ENCODE measurements at regions not wholly inside any gene's neighbourhood (a gene's known extent, or its start where the extent isn't known, plus 50 kb on each side); places are given as distances from the start of the nearest gene placed in this dataset.
"Not testable (repeated sequence)": the region's sequence is repeated elsewhere in the genome, so short reads cannot be mapped to it uniquely, and the experiment has no call there.

- no peak for DNase-seq (ENCODE audit: low read depth)
These were observed 283.8 kb downstream of the GATA3 start for GRCh38 chr10:8338177-8338766.

DNA sequence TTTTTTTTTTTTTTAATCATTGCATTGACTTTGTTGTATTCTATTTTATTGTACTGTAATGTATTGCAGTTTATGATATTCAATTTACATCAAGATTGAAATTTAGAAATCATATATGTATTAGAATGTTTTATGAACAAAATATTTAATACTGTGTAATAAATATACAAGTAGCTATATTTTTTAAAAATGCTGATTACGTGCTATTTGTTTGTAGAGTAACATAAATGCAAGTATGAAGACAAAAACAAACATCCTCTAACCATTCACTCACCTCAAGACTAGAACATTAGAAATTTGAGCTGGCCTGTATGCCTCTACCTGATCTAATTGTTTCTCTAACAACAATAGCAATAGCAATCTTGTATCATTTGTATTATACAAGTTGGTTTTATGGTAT, 290.3 kb downstream of the GATA3 start:
- DNase-seq (ENCODE audit: low read depth): no peak

- DNase-seq (ENCODE audit: low read depth): no peak
These were observed 292.4 kb downstream of the GATA3 start for GRCh38 chr10:8346861-8347260.

- DNase-seq (ENCODE audit: low read depth): not testable (repeated sequence)
These were observed 293.1 kb downstream of the GATA3 start for GRCh38 chr10:8347614-8348013.

GRCh38 chr10:8349610-8350249, 295.2 kb downstream of the GATA3 start:
- no peak for DNase-seq (ENCODE audit: low read depth)

GRCh38 chr10:8350250-8350967, 295.9 kb downstream of the GATA3 start:
- no peak for DNase-seq (ENCODE audit: low read depth)

GRCh38 chr10:8352171-8353075, 297.9 kb downstream of the GATA3 start:
- no peak for DNase-seq (ENCODE audit: low read depth)

DNA sequence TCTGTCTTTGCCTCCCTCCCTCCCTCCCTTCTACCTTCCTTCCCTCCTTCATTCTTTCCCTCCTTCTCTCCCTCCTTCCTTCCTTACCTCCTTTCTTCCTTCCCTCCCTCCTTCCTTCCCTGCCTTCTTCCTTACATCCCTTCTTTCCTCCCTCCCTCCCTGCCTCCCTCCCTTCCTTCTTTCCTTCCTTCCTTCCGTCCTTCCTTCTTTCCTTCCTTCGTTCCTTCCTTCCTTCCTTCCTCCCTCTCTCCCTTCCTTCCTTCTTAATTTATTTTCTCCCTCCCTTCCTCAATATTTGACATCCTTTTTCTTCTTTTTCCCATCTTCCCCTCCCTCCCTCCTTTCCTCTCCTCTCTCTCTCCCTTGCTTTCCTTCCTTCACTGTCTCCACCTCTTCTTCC, 301.8 kb downstream of the GATA3 start:
- no peak for DNase-seq (ENCODE audit: low read depth)

DNA sequence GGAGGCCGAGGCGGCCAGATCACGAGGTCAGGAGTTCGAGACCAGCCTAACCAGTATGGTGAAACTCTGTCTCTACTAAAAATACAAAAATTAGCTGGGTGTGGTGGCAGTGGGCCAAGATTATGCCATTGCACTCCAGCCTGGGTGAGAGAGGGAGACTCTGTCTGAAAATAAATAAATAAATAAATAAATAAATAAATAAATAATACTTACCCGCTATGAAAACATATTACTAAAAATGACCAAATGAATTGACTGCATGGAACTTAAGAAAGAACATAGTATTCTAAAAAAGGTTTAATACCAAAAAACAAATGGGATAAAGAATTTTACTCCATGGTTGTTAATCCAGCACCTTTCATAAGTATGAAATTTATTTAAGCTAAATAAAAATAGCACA, 305.0 kb downstream of the GATA3 start:
- DNase-seq (ENCODE audit: low read depth): no peak

GRCh38 chr10:8360365-8360764, 305.9 kb downstream of the GATA3 start:
- DNase-seq (ENCODE audit: low read depth): no peak

- no peak for DNase-seq (ENCODE audit: low read depth)
These were observed 306.5 kb downstream of the GATA3 start for GRCh38 chr10:8360814-8361509.

DNA sequence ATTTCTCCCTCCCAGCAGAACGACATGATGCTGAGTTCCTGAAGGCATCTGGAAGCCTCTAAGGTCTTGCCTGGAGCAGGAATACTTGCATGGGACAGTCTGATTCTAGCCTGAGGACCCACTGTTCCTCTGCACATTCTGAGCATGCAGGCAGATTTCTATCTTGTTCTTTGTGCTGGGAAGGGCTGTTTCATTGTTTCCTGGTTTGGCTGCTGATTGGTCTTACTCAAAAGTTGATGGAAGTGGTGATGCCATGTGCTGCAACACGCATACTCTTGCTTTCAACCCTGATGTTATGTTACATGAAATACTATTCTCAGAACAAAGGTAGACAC, 307.0 kb downstream of the GATA3 start:
- DNase-seq (ENCODE audit: low read depth): no peak

- no peak for DNase-seq (ENCODE audit: low read depth)
These were observed 311.7 kb downstream of the GATA3 start for GRCh38 chr10:8365935-8366911.

- not testable (repeated sequence) for DNase-seq (ENCODE audit: low read depth)
These were observed 313.4 kb downstream of the GATA3 start for GRCh38 chr10:8367672-8368411.

DNA sequence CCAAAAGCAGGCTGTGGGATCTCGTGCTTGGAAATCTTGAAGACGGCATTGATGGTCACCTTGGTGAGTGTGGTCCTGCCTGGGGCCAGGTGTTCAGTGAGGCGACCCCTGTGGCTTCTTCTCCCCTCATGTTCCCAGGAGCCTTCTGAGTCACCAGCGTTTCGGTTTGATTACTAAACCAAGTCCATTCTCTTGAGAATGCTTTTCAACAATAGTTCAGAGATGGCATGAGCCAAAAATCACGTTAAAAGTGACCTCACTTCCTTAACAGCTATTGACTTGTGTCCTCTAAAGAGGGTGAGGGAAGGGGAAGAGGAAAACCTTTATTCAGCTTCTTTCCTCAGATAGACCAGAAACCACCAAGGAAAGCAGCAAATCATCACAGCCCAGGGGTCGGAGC, 315.2 kb downstream of the GATA3 start:
- DNase-seq (ENCODE audit: low read depth): no peak

DNA sequence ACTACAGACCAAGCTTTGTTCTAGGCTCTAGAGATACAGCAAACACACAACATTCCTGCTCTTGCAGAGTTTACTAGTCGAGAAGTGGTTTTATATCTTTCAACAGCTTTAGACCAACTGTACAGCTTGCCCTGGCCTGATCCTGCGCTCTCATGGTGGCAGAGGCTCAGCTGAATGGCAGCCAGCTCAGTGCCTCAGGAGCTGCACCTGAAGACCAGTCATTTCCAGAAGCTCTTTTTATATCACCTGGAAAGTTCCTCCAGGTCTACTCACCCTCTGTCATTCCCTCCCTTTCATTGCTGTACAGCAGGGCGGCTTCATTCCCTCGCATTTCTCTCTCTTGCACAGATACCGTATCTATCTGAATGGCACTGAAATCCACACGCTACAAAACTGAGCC, 319.8 kb downstream of the GATA3 start:
- no peak for DNase-seq (ENCODE audit: low read depth)

GRCh38 chr10:8375137-8375536, 320.6 kb downstream of the GATA3 start:
- DNase-seq (ENCODE audit: low read depth): no peak

- no peak for DNase-seq (ENCODE audit: low read depth)
These were observed 323.9 kb downstream of the GATA3 start for GRCh38 chr10:8378198-8378983.
